Inflammatory macrophage treated with lipopolysaccharide for 4 hours (primary cell): ENCODE measurements at regions not wholly inside any gene's neighbourhood (a gene's known extent, or its start where the extent isn't known, plus 50 kb on each side); places are given as distances from the start of the nearest gene placed in this dataset.
"Not testable (repeated sequence)": the region's sequence is repeated elsewhere in the genome, so short reads cannot be mapped to it uniquely, and the experiment has no call there.

ENCODE experiments used
- DNase-seq: peaks from one replicate; pipeline ENCODE4 v3.0.0-alpha.2; 2020

DNA sequence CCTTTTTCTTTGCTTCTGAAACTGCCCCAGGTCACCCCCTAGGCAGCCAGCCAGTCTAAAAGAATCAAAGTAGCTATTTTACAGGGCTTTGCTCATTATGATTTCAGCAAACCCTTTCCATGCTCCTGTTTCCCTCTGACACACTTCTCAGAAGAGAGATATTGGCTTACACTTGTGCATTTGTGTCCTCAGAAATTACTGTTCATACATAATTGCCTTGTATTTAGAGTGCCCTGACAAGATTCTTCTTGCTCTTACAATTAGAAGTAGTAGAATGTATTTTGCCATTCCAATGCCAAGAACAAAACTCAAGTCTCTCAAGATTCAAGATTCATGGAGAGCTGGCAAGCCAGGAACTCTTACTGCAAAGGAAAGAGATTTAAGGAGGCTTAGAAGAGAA is 531.0 kb upstream of the ZFP42 start:
- DNase-seq = no peak

DNA sequence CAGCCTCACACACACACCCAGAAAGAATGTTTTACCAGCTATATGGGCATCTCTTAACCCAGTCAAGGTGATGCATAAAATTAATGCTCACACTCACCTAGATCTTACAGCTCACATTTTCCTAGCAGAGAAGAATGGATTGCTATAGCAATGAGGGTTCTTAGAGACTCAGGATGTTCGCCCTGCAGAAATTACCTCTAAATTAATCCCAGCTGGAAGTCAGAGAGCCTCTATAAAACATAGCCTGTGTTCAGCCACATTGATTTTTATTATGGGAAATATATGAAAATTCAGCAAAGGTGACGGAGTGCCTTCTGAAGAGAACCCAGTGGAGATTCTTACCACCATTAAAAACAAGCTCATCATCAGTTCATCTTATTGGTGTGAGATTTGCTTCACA is 528.3 kb upstream of the ZFP42 start:
- DNase-seq = no peak

DNA sequence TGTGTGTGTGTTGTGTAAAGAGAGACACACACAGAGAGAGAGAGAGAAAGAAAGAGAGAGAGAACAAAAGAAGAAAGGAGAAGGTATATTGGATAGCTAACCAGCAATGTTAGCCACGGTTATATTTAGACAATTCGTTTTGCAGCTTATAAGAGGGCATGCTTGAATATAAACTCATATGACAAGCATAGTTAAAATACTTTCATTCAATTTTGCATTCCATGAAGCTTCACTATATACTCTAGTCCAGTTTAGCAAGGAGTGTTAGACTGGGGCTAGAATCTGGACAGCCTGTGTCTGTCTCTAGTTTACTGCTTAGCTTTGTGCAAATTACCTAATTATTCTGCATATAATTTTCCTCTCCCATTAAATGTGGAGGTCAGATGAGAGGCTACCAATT is 525.9 kb upstream of the ZFP42 start:
- DNase-seq = no peak

DNA sequence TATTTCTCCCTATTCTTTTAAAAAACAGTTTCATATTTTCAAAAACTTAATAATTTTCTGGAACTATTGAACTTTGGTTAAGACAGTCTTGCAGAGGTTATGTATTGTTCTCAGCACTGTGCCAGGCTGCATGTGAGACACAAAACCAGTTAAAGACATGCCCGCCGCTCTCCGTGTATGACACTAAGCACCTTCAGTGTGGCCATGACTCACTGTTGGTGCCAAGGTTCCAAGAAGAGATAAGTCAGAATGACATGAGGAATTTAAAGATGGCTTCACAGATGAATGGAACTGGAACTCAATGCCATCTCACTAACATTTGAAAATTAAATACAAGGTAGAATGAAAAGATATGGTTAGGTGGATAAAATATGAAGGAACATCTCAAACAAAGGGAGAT is 525.5 kb upstream of the ZFP42 start:
- DNase-seq = no peak

DNA sequence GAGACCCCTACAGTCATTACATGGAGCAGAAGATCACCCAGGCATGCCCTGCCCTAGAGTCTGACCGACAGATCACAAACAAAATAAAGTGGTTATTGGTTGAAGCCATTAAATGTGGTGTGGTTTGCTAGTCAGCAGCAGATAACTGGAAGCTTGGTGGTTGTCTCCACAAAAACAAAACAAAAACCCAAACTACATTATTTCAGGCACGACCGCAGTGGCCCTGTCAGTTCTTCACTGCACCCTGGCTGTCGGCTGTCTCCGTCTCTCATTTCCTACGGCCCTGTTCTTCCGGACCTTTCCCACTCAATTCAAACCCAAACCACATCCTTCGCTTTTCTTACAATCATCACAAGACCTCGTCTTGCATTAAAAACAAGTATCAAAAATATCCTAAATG is 521.3 kb upstream of the ZFP42 start:
- DNase-seq = no peak

DNA sequence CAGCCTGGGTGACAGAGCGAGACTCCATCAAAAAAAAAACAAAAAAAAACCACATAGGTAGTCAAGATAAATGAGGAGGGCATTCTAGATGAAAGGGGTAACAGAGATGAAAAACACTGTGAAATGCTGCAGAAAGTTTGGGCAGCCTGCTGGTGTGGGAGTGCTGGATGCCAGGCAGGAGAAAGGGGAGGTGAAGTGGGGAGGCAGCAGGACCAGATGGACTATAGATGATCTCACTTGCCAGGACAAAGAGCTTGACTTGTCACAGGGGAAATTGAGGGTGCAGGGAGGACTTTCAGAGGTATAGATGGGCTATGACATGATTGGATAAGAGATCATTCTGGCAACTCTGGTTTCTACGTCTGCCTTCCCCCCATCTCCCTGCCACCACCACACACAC is 519.7 kb upstream of the ZFP42 start:
- no peak for DNase-seq

DNA sequence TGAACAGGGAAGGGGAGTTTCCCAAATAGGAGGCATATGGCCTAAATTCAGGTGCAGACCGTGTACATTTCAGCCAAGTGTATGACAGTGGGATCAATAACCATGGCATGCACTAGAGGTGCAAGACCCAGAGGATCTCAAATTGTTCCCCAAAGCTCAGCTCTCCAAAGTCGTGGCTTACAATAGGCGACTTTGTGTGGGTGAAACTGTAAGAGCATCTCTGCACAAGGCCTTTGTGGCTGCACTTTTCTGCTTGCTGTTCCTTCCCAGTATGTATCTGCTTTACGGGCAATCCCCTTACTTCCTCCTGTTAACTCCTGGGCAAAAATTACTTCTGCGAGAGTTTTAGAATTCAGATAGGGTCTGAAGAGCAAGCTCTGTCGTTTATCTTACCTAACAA is 518.3 kb upstream of the ZFP42 start:
- no peak for DNase-seq

DNA sequence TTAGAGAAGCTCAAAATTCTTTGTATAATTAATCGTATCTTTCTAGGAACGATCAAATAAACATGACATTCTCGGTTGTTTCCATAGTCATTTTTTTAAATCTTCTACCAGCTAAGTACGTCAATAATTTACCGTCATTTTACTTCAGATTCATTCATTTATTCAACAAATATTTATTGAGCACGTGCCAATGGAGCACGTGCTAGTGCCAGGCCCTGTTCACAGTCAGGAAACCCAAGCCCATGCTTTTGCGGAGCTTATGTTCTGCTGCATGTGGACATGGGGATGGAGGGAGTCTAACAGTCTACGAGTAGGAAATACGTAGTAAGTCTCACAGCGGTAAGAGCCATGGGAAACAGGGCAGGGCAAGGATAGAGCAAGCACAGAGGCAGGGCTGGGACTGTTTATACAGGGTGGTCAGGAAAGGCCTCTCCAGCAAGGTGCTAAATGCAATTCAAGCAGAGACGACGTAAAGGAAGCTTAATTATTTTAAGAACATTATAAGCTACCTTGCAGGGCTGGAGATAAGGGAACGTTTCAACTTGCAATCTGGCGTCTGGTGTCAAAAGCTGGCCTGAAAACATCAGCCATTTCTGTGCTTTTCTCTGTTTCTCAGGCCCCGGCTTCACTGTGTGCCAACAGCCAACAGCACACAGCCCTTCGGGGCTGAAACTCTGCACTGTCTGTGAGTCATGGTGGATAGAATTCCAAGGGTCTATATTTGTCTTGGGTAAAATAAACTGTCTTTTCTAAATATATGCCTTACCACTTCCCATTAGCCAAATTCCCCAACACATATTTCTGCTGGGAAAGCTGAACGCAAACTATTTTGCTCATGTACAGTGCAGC is 517.1 kb upstream of the ZFP42 start:
- no peak for DNase-seq

DNA sequence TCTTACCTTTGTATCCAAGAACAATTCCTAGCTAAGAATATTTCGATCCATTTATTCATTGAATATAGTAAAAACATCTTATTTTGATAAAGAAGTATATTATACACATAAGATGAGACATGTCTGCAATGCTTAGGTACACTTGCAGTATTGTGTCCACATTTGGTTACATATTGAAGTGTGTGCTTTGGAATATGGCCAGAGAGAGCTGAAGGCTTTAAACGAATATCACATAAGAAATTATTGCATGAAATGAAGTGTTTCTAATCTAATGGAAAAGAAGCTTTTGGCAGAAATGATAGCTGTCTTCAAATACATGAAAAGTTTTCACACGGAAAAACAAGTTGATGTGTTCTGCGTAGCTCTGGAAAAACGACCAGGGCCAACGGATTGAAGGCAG is 516.1 kb upstream of the ZFP42 start:
- DNase-seq = no peak

DNA sequence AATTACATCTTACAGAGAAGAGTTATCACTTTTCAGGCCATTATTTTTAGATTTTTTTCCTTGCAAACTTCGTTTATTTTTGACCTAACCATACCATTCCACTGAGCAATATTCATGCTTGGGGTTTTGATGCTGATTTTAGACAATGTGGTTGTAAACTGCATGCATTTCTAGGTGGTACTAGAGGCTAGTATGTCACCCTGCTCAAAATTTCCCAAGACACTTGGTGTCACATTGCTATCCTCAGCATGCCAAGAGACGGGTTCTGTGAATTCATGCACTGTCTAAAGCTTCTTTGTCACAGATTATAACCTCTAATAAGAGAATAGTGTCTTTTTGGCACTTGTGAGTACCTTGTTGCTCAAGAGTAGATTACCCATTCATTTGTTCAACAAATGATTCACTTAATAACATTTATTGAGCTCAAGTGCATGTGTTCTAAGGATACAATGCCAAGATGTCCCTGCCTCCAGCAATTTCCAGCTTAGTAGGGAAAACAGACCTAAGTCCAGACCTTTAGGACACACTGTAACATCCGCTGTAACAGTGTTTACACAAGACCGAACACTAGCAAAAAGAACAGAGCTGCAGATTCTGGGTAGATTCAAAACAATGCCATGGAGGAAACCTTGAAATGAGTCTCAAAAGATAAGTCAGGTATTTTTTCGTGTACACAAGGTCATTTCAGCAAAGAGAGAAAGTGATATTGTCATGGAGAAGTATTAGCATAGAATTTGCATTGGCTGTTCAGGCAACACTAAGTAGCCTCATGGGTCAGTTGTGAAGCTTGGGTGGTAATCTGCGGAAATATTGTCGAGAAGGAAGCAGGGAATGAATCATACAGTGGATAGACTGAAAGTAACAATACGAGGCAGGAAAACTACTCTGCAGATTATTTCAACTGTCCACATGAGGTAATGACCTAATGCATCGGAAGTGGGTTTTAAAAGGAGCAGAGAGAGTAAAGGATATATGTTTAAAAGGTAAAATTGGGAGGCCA is 515.1 kb upstream of the ZFP42 start:
- DNase-seq = no peak

DNA sequence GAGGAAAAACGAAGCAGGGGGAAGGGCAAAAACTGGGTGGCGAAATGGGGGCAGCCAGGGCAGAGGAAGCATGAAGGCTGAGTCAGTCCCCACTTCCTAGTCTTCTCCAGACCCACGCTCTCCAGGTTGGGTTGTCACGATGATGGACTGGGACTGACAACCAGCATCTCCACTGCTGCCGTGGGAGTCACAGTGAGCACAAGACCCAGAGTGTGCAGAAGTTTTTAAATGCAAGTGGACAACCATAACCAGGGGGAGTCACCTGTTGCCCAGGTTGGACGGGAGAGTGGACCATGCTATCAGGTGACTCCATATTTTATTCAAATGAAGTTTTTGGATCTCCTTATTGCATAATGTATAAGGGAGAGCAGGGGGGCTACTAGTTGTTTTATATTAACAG is 511.4 kb upstream of the ZFP42 start:
- DNase-seq = no peak

DNA sequence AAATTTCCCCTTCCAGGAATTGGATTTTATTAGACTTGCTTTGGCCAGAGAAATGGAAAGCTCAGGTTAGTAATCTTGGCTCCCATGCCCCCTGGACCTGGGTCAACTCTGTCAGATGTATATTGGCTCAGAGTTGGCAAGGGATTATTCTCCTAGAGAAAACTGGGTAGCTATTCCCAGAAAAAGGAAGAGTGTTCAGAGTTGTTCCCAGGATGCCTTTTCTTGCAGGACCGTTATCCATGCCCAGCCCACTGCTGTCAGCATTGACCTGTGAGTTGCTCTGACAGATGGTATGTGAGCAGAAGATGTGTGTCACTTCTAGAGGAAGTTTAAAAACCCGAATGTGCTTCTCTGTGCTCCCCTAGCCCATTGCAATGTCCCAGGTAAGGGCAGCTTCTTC is 509.9 kb upstream of the ZFP42 start:
- no peak for DNase-seq

DNA sequence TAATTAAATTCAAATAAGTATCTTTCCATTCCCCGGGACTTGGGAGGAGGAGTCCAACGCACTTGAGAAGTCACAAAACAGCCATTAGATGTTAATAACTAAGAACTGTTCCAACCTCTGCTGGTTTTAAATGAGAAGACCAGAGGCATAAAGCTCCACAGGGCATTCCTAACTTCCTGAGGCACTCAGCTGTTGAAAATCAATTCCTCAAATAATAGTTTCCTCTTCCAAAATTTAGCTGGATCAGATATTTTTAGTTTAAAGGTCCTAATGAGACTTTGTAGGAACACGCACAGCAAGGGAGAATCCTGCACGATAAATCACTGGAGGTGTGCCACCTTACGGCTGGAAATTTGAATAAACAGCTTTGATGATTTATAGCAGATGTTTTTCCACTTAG is 504.3 kb upstream of the ZFP42 start:
- DNase-seq = no peak

DNA sequence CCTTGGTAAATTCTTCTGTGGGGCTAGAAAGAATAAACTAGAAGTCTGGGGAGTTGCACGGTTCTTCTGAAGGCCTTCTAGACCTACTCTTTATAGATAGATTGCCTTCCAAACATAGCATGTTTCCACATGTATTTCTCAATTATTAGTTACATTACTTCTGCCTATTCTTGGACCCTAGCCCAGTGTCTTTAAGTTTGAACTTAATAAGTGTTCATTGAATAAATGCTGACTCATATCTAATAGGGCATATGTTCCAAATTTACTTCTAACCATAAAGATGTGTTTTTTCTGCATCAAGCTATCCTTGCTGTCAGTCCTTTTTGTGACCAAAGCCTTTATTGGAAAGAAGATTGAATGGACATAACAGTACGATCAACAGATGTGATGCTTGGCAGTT is 503.6 kb upstream of the ZFP42 start:
- DNase-seq = no peak

DNA sequence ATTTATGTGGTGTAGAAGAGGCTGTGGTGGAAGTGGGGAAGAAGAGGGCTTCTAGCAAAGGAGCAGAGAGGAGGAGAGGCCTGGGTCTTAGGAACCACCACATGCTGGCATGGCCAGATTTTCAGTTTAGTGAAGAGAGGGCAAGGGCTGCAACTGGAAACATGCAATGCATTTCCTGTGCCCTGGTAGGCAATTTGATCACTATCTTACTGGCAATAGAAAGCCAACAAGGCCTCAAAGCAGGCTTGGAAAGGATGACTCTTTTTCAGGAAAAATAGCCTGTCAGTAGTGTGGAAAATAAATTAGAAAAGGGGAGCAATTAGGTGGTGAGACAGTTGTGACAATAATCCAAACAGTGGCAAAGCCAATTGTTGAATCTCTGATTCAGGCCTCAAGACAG is 501.9 kb upstream of the ZFP42 start:
- no peak for DNase-seq

DNA sequence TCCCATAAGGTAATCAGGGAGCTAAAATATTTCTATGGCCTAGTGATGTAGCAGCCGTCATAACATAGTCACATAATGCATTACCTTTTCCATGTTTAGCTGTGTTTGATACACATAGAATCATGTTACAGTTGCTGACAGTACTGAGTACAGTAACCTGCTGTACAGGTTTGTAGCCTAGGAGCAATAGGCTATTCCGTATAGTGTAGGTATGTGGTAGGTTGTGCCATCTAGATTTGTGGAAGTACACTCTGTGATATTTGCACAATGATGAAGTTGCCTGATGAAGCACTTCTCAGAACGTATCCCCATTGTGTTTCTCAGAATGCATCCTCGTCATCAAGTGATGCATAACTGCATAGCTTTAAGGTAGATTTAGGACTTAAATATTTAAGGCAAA is 495.6 kb upstream of the ZFP42 start:
- DNase-seq = no peak

DNA sequence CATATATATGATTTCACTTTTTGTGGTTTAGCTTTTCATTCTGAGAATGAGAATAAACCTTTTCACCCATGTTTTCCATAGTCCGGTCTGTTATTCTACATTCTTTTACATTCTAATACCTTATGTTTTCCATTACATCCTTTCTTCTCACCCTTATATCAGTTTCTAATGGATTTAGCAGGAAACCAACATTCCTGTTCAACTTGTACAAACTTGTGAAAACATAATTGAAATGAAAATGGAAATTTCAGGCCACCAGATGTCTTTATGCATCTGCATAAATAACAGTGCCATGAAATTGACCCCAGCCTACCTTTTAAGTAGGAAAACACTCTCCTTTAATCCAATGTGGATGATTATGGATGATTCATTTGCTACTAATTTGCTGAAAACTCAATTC is 494.8 kb upstream of the ZFP42 start:
- no peak for DNase-seq

DNA sequence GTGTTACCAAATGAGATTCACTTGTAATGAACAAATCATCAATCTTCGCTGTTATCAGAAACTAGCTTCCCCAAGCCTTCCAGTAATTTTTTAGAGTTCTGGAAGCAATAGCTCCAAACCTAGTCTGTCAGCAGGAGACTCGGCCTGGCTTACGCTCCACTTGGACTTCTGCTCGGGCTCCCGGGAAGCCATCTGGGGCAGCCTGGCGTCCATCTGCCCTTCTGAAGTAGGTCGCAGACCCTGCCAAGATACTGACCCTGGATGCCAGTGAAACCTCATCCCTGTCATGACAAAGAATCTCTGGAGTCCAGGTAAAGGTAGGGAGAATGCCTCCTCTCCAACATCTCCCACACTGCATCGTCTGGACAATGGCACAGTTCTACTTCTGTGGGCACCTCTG is 493.8 kb upstream of the ZFP42 start:
- no peak for DNase-seq

DNA sequence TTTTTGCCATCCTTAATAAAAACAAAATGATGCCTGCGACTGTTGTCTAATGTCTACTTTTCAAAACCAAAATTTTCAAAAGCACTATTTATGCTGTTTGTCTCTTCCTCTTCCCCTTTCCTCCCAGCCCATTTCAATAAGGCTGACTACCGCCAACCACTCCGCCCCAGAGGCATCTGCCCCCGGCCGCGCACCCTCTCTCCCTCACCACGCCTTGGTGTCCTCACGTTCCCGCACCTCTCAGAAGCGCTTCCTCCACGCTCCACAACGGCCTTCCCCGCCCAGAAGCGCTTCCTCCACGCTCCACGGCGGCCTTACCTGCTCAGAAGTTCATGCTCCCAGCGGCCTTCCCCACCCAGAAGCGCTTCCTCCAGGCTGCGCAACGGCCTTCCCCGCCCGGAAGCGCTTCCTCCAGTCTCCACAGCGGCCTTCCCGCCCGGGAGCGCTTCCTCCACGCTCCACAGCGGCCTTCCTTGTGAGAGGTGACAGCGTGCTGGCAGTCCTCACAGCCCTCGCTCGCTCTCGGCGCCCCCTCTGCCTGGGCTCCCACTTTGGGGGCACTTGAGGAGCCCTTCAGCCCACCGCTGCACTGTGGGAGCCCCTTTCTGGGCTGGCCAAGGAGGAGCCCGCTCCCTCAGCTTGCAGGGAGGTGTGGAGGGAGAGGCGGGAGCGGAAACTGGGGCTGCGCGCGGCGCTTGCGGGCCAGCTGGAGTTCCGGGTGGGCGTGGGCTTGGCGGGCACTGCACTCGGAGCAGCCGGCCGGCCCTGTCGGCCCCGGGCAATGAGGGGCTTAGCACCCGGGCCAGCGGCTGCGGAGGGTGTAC is 490.4 kb upstream of the ZFP42 start:
- DNase-seq = no peak

DNA sequence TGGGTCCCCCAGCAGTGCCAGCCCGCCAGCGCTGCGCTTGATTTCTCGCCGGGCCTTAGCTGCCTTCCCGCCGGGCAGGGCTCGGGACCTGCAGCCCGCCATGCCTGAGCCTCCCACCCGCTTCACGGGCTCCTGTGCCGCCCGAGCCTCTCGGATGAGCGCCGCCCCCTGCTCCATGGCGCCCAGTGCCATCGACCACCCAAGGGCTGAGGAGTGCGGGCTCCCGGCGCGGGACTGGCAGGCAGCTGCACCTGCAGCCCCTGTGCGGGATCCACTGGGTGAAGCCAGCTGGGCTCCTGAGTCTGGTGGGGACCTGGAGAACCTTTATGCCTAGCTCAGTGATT is 489.8 kb upstream of the ZFP42 start:
- not testable (repeated sequence) for DNase-seq

DNA sequence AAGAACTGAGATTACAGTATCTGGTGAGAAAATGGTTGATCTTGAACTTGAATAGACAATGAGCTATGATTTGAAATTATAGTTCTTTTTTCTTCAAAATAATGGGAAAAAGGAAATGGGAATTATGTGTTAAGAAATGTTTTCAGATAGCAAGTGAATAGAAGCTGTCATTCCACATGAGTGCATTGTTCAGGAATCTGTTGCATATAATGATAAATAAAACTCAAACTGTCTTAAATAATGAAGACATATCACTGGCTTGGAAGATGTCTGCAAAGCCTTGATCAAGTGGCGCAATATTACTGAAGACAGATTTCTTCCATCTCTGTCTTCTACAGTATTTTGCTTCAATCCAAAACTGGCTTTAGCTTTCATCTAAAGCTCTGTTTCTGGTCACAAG is 479.3 kb upstream of the ZFP42 start:
- no peak for DNase-seq

DNA sequence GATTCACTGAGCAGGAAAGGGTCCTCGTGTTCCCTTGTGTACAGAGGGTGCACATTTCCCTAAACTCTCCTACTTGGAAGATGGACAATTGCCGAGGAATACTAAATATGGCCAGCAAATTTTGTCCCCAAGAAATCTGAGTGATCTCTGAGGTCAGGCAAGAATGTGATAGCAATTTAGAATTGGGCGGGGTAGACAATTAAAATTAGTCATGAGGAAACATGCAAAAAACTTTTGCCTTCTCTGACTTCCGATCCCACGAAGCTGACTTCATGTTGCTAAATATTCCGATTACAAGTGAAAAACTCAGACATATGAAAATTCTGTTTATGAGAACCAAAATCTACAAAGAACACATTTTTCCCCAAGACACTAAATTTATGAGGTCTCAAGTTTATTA is 453.9 kb upstream of the ZFP42 start:
- DNase-seq = no peak

DNA sequence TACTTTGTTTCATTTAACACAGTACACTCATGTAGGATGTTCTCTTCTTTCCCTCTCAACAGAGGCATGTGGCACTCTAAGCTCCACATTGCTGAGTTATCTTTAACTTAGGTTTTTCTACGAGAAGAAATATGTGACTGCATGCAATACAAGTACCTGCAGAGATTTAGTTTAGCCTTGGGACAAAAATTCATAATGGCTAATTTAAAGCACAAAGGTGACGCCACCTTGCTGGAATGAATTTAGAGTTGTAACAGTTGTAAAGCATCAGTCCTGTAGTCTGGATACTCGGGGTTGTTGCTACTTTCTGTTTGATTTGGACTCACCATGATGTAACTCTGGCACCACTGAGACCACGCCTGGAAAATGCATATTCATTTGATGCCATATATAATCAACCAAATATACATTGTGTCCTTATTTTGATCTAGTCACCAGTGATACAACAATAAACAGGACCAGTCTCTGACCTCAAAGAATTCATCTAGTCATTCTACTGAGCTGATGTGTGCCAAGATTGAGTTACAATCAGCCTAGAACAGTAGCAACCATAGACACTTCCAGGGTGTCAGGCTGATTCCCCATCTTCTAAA is 451.0 kb upstream of the ZFP42 start:
- no peak for DNase-seq
